ENCODE measurements at regions not wholly inside any gene's neighbourhood (a gene's known extent, or its start where the extent isn't known, plus 50 kb on each side); places are given as distances from the start of the nearest gene placed in this dataset.

DNA sequence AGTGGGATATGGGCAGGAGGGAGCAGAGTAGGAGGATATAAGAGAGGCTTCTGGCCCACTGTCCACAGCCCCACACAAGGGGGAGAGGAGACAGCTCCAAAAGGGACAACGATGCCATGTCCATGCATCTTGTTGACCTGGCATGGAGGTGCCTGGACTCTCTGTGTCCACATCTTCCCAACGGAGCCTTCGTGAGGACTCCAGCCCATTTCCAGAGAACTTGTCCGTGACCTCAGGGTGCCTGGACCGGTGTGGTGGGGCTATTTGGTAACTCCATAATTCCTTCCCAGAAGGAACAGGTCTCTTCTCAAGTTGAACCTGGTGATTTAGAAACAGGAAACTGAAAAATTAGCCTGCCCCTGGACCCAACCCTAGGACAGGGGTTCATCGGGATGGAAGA lies 133.9 kb downstream of the CYP26B1 start:
- Histone ChIP-seq H3K36me3 (replicated peaks; ENCODE audit: insufficient read depth, low read length) (no peaks in the 10 kb centered on the region), H3K27ac (ENCODE audit: low read length) (no peak overlapping the region), H3F3A (ENCODE audit: insufficient read depth, low read length) (no peaks in the 10 kb centered on the region), H3K4me2 (ENCODE audit: low read depth, low read length) (no peak overlapping the region), H3K4me3 (ENCODE audit: low read length) (no peak overlapping the region), H3K9ac (ENCODE audit: low read length) (no peak overlapping the region), H3K79me2 (ENCODE audit: low read length) (no peaks in the 10 kb centered on the region), H4K20me1 (ENCODE audit: insufficient read depth, low read length) (no peaks in the 10 kb centered on the region), H3K9me3 (replicated peaks; ENCODE audit: insufficient read depth, low read length) (no peaks in the 10 kb centered on the region), H3K27me3 (replicated peaks; ENCODE audit: insufficient read depth, low read length) (no peaks in the 10 kb centered on the region), H3K4me1 (ENCODE audit: low read length) (no peaks in the 10 kb centered on the region), H2AFZ (ENCODE audit: low read length) (no peak overlapping the region), H3K9me2 (replicated peaks; ENCODE audit: insufficient read depth, low read length) (no peaks in the 10 kb centered on the region)
- TF ChIP-seq EZH2phosphoT487 (IDR thresholded peaks at IDR 0.05; ENCODE audit: low read length) (no peak), EZH2 (optimal IDR thresholded peaks at IDR 0.05; ENCODE audit: low read depth, low read length) (no peak)
- TF ChIP-seq, protein P1, sequence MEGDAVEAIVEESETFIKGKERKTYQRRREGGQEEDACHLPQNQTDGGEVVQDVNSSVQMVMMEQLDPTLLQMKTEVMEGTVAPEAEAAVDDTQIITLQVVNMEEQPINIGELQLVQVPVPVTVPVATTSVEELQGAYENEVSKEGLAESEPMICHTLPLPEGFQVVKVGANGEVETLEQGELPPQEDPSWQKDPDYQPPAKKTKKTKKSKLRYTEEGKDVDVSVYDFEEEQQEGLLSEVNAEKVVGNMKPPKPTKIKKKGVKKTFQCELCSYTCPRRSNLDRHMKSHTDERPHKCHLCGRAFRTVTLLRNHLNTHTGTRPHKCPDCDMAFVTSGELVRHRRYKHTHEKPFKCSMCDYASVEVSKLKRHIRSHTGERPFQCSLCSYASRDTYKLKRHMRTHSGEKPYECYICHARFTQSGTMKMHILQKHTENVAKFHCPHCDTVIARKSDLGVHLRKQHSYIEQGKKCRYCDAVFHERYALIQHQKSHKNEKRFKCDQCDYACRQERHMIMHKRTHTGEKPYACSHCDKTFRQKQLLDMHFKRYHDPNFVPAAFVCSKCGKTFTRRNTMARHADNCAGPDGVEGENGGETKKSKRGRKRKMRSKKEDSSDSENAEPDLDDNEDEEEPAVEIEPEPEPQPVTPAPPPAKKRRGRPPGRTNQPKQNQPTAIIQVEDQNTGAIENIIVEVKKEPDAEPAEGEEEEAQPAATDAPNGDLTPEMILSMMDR (IDR thresholded peaks at IDR 0.05; ENCODE audit: low read length): no peak
- DNase-seq: no peak

DNA sequence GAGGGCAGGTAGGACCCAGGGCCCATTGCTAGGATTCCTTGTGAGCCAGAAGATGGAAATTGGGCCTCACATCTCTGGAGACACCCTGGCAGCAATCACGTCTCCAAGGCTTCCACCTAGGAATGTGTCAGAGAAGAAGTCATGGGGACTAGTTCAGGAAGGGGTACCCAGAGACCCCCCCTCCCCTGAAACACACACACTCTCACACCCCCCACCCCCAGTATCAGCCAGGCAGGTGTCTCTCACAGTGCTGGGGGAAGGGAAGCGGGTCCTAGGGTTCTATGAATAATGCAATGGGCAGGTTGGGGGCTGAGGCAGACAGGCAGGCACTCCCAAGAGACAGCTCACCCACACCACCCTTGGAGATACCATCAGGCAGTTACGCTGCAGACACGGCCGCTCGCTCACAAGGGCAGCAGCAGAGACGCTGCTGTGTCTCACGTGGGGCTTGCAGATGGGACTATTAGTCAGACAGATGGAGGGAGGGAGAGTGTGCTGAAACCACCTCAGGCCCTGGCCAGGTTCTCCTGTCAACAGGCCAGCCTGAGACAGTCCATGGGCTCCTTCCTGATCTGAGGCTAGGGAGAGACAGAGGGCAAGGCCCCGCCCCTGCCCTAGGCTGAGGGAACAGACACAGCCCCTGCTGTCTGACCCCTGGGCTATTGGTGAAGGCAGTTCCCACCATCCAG lies 134.6 kb downstream of the CYP26B1 start:
- DNase-seq: no peak

DNA sequence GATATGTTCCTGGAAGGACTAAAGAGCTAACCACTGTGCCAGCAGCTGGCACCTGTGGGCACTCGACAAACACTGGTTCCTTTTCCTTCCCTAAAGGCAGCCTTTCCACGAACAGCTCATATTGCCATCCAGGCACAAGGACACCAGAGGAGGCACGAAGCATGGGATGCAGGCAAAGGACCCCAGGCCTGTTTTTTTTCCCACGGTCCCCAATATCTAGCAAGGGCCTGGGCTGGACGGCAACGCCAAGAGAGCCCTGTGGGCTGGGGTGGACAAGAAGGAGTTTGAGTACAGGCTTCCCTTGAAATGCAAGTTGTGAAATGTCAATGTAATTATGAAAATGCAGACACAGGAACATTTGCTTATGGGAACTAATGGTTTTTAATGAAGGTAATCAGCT lies 135.9 kb downstream of the CYP26B1 start:
- DNase-seq: no peak
- no peak for TF ChIP-seq EZH2 (optimal IDR thresholded peaks at IDR 0.05; ENCODE audit: low read depth, low read length)
- TF ChIP-seq, protein P1 (IDR thresholded peaks at IDR 0.05; ENCODE audit: low read length): no peak
- TF ChIP-seq EZH2phosphoT487 (IDR thresholded peaks at IDR 0.05; ENCODE audit: low read length): no peak
- Histone ChIP-seq H3K9me2 (replicated peaks; ENCODE audit: insufficient read depth, low read length) (no peaks in the 10 kb centered on the region), H3K9me3 (replicated peaks; ENCODE audit: insufficient read depth, low read length) (no peaks in the 10 kb centered on the region), H3K4me2 (ENCODE audit: low read depth, low read length) (no peak overlapping the region), H3K4me1 (ENCODE audit: low read length) (no peaks in the 10 kb centered on the region), H3K79me2 (ENCODE audit: low read length) (no peaks in the 10 kb centered on the region), H3K4me3 (ENCODE audit: low read length) (no peak overlapping the region), H3K27me3 (replicated peaks; ENCODE audit: insufficient read depth, low read length) (no peaks in the 10 kb centered on the region), H3K9ac (ENCODE audit: low read length) (no peak overlapping the region), H2AFZ (ENCODE audit: low read length) (no peak overlapping the region), H3F3A (ENCODE audit: insufficient read depth, low read length) (no peaks in the 10 kb centered on the region), H3K36me3 (replicated peaks; ENCODE audit: insufficient read depth, low read length) (no peaks in the 10 kb centered on the region), H4K20me1 (ENCODE audit: insufficient read depth, low read length) (no peaks in the 10 kb centered on the region), H3K27ac (ENCODE audit: low read length) (no peak overlapping the region)

More for the DNA sequence above, 134.6 kb downstream of the CYP26B1 start:
- Histone ChIP-seq H3K4me3 (ENCODE audit: low read length) (no peak overlapping the region), H3K4me2 (ENCODE audit: low read depth, low read length) (no peak overlapping the region), H3F3A (ENCODE audit: insufficient read depth, low read length) (no peaks in the 10 kb centered on the region), H3K27ac (ENCODE audit: low read length) (no peak overlapping the region), H3K4me1 (ENCODE audit: low read length) (no peaks in the 10 kb centered on the region), H3K9me3 (replicated peaks; ENCODE audit: insufficient read depth, low read length) (no peaks in the 10 kb centered on the region), H3K9ac (ENCODE audit: low read length) (no peak overlapping the region), H2AFZ (ENCODE audit: low read length) (no peak overlapping the region), H3K27me3 (replicated peaks; ENCODE audit: insufficient read depth, low read length) (no peaks in the 10 kb centered on the region), H3K36me3 (replicated peaks; ENCODE audit: insufficient read depth, low read length) (no peaks in the 10 kb centered on the region), H3K9me2 (replicated peaks; ENCODE audit: insufficient read depth, low read length) (no peaks in the 10 kb centered on the region), H3K79me2 (ENCODE audit: low read length) (no peaks in the 10 kb centered on the region), H4K20me1 (ENCODE audit: insufficient read depth, low read length) (no peaks in the 10 kb centered on the region)
- TF ChIP-seq EZH2phosphoT487 (IDR thresholded peaks at IDR 0.05; ENCODE audit: low read length) (no peak), EZH2 (optimal IDR thresholded peaks at IDR 0.05; ENCODE audit: low read depth, low read length) (no peak)
- TF ChIP-seq, protein P1 (IDR thresholded peaks at IDR 0.05; ENCODE audit: low read length): no peak

Data from MM.1S (cell line).